Activated CD8-positive, alpha-beta T cell treated with anti-CD3 and anti-CD28 coated beads for 36 hours (primary cell): ENCODE measurements at regions not wholly inside any gene's neighbourhood (a gene's known extent, or its start where the extent isn't known, plus 50 kb on each side); places are given as distances from the start of the nearest gene placed in this dataset.

Experiments used
- ATAC-seq: fragments of 200-7000 bp; cut with Tn5 transposase; one replicate; pipeline ENCODE4 v1.10.0; 2021; ENCODE audit warnings: mild to moderate bottlenecking, moderate library complexity
- CTCF ChIA-PET: fragments of 350-600 bp; sonication (Branson Sonifier 250); formaldehyde crosslinking; loops from one replicate; lab custom pipeline; 2021; ENCODE audit warnings: antibody characterized with exemption; lab: Charles Lee
- POLR2A ChIA-PET: fragments of 350-600 bp; sonication (Branson Sonifier 250); formaldehyde crosslinking; loops from one replicate; lab custom pipeline; 2021; ENCODE audit warnings: antibody characterized with exemption; lab: Charles Lee
- DNase-seq: peaks from one replicate; pipeline ENCODE4 v3.0.0-alpha.2; 2020
- H3K27ac Mint-ChIP-seq: one replicate; pipeline ENCODE4 v1.8.0; 2021; ENCODE audit warnings: mild to moderate bottlenecking, mixed read lengths
- H3K27me3 Mint-ChIP-seq: one replicate; pipeline ENCODE4 v1.8.0; 2021; ENCODE audit warnings: mixed read lengths
- H3K36me3 Mint-ChIP-seq: one replicate; pipeline ENCODE4 v1.8.0; 2021; ENCODE audit warnings: low read depth, mixed read lengths
- H3K4me1 Mint-ChIP-seq: one replicate; pipeline ENCODE4 v1.8.0; 2021; ENCODE audit warnings: low read depth, mixed read lengths
- H3K4me3 Mint-ChIP-seq: one replicate; pipeline ENCODE4 v1.8.0; 2021; ENCODE audit warnings: mild to moderate bottlenecking, moderate library complexity, mixed read lengths
- H3K9me3 Mint-ChIP-seq: one replicate; pipeline ENCODE4 v1.8.0; 2021; ENCODE audit warnings: mixed read lengths
- CTCF ChIP-seq: fragments of 200-600 bp; IDR thresholded peaks from one replicate; pipeline ENCODE4 v1.8.0; 2022; ENCODE audit warnings: antibody characterized with exemption, mild to moderate bottlenecking
- intact Hi-C: fragments of 100-400 bp; cut with micrococcal nuclease; formaldehyde crosslinking; loops from one replicate; pipeline ENCODE4 v1.10.0; 2022

GRCh38 chr15:67914028-67914427 is 74.2 kb upstream of the RNU6-1 start:
- H3K27me3 Mint-ChIP-seq = no peaks in the 10 kb centered on the region
- ATAC-seq = no peak
- DNase-seq = no peak
- H3K9me3 Mint-ChIP-seq = peaks cover 3% of the 10 kb centered on the region
- H3K27ac Mint-ChIP-seq = no peak overlapping the region
- TF ChIP-seq CTCF = no peak
- ChIA-PET POLR2A (no interaction called here), CTCF (no interaction called here)
- H3K36me3 Mint-ChIP-seq = no peaks in the 10 kb centered on the region
- no peak overlapping the region for H3K4me3 Mint-ChIP-seq
- intact Hi-C loops = no loop called here
- no peaks in the 10 kb centered on the region for H3K4me1 Mint-ChIP-seq

- no peak for TF ChIP-seq CTCF
- no peak for DNase-seq
- H3K27ac Mint-ChIP-seq = no peak overlapping the region
- ATAC-seq = no peak
- H3K4me3 Mint-ChIP-seq = no peak overlapping the region
- H3K4me1 Mint-ChIP-seq = no peaks in the 10 kb centered on the region
- no peaks in the 10 kb centered on the region for H3K27me3 Mint-ChIP-seq
- no peaks in the 10 kb centered on the region for H3K36me3 Mint-ChIP-seq
- intact Hi-C loops = no loop called here
- ChIA-PET POLR2A (no interaction called here), CTCF (no interaction called here)
- peaks cover 3% of the 10 kb centered on the region for H3K9me3 Mint-ChIP-seq
Observed at GRCh38 chr15:67914537-67915460, 75.0 kb upstream of the RNU6-1 start.

- Mint-ChIP-seq H3K4me1 (no peaks in the 10 kb centered on the region), H3K36me3 (no peaks in the 10 kb centered on the region), H3K4me3 (no peak overlapping the region), H3K9me3 (no peaks in the 10 kb centered on the region), H3K27me3 (no peaks in the 10 kb centered on the region), H3K27ac (no peak overlapping the region)
- DNase-seq (no peak), ATAC-seq (no peak)
- POLR2A ChIA-PET = no interaction called here
- CTCF ChIA-PET = no interaction called here
- no peak for TF ChIP-seq CTCF
- intact Hi-C loops = no loop called here
Observed at GRCh38 chr15:67915461-67916374, 75.9 kb upstream of the RNU6-1 start.

GRCh38 chr15:67916565-67916964 is 76.7 kb upstream of the RNU6-1 start:
- TF ChIP-seq CTCF = no peak
- no peak for DNase-seq
- CTCF ChIA-PET = interaction anchor here (1.7 kb wide), 1 partner anchor 53 kb away, joined by 4 read pairs; no protein-coding TSS in a partner anchor
- POLR2A ChIA-PET = no interaction called here
- H3K4me1 Mint-ChIP-seq = no peaks in the 10 kb centered on the region
- ATAC-seq = no peak
- intact Hi-C loops = no loop called here
- no peaks in the 10 kb centered on the region for H3K9me3 Mint-ChIP-seq
- H3K27ac Mint-ChIP-seq = no peak overlapping the region
- no peak overlapping the region for H3K4me3 Mint-ChIP-seq
- no peaks in the 10 kb centered on the region for H3K27me3 Mint-ChIP-seq
- no peaks in the 10 kb centered on the region for H3K36me3 Mint-ChIP-seq
